H1 (cell line): ENCODE measurements at regions not wholly inside any gene's neighbourhood (a gene's known extent, or its start where the extent isn't known, plus 50 kb on each side); places are given as distances from the start of the nearest gene placed in this dataset.

Experiments
- CTCF ChIA-PET: fragments of 300-600 bp; sonication (Branson Sonifier 250); formaldehyde crosslinking; loops from one replicate; lab custom pipeline; 2021; ENCODE audit not compliant: partially characterized antibody; lab: Charles Lee
- POLR2A ChIA-PET: fragments of 300-600 bp; sonication (Branson Sonifier 250); formaldehyde crosslinking; loops from one replicate; lab custom pipeline; 2021; ENCODE audit warnings: inconsistent platforms; ENCODE audit not compliant: partially characterized antibody; lab: Charles Lee
- DNase-seq, 2 experiments: peaks; one replicate each; pipeline versions ENCODE4 v3.0.0 to v3.0.0-alpha.2; 2010 to 2022; ENCODE audit warnings: low spot score in 2 of 2, low read depth in 1 of 2, mixed read lengths in 1 of 2
- FAIRE-seq: peaks from 2 replicates; lab custom pipeline; 2011; peaks lifted over from hg19 to GRCh38; lab: Jason Lieb, UNC
- H2AFZ ChIP-seq: 2 replicates; pipeline ENCODE4 v1.8.1; 2012; ENCODE audit warnings: low read length, inconsistent platforms
- H2AK5ac ChIP-seq: 2 replicates; pipeline ENCODE4 v1.6.1; 2013; ENCODE audit warnings: low read depth, low read length
- H2BK120ac ChIP-seq: replicated peaks from 2 replicates; pipeline ENCODE3; 2013; ENCODE audit warnings: low read depth, low read length, inconsistent platforms
- H2BK12ac ChIP-seq: 2 replicates; pipeline ENCODE4 v1.6.1; 2013; ENCODE audit warnings: low read depth, low read length
- H2BK15ac ChIP-seq: 2 replicates; pipeline ENCODE4 v1.6.1; 2013; ENCODE audit warnings: low read length
- H2BK20ac ChIP-seq: 2 replicates; pipeline ENCODE4 v1.6.1; 2013; ENCODE audit warnings: low read length
- H2BK5ac ChIP-seq: 2 replicates; pipeline ENCODE4 v1.6.1; 2013; ENCODE audit warnings: low read depth, low read length
- H3K14ac ChIP-seq: 2 replicates; pipeline ENCODE4 v1.6.1; 2013; ENCODE audit warnings: inconsistent platforms; ENCODE audit not compliant: insufficient read length
- H3K18ac ChIP-seq: 2 replicates; pipeline ENCODE4 v1.6.1; 2013; ENCODE audit warnings: low read length; ENCODE audit errors: extremely low read depth
- H3K23ac ChIP-seq: 2 replicates; pipeline ENCODE4 v1.6.1; 2013; ENCODE audit warnings: inconsistent platforms; ENCODE audit not compliant: insufficient read length
- H3K23me2 ChIP-seq: 2 replicates; pipeline ENCODE4 v1.6.1; 2013; ENCODE audit warnings: low read depth, low read length
- H3K27ac ChIP-seq: 2 replicates; pipeline ENCODE4 v1.6.1; 2011; ENCODE audit warnings: low read depth, low read length, inconsistent platforms
- H3K27me3 ChIP-seq, 4 experiments: replicated peaks in 1 of 4; 1 replicate in 1 of 4; 2 replicates in 3 of 4; pipeline versions ENCODE4 v1.6.1 to v1.8.1; 2011 to 2013; ENCODE audit warnings: low read length in 3 of 4, mild to moderate bottlenecking in 3 of 4, inconsistent platforms in 2 of 4, mixed read lengths in 2 of 4, moderate library complexity in 1 of 4; ENCODE audit not compliant: control insufficient read depth in 3 of 4, insufficient read depth in 3 of 4; ENCODE audit errors: extremely low read depth in 1 of 4
- H3K36me3 ChIP-seq, 4 experiments: 2 replicates each; pipeline versions ENCODE4 v1.6.1 to v1.8.1; 2011 to 2013; ENCODE audit warnings: mild to moderate bottlenecking in 4 of 4, low read length in 3 of 4, moderate library complexity in 2 of 4, control low read depth in 1 of 4, inconsistent platforms in 1 of 4; ENCODE audit not compliant: insufficient read depth in 4 of 4, control insufficient read depth in 2 of 4
- H3K4ac ChIP-seq: replicated peaks from 2 replicates; pipeline ENCODE3; 2013; ENCODE audit warnings: low read length, low read depth, mixed read lengths, inconsistent platforms; ENCODE audit not compliant: insufficient read length
- H3K4me1 ChIP-seq, 4 experiments: replicated peaks in 1 of 4; 1 replicate in 1 of 4; 2 replicates in 3 of 4; pipeline versions ENCODE4 v1.6.1 to v1.8.1; 2011 to 2013; ENCODE audit warnings: low read length in 3 of 4, inconsistent platforms in 2 of 4, mixed read lengths in 1 of 4; ENCODE audit not compliant: insufficient read depth in 4 of 4, control insufficient read depth in 3 of 4
- H3K4me2 ChIP-seq, 2 experiments: 2 replicates each; pipeline versions ENCODE4 v1.6.1 to v1.8.1; 2011 to 2013; ENCODE audit warnings: low read depth in 2 of 2, low read length in 2 of 2, control low read depth in 1 of 2, inconsistent platforms in 1 of 2, mild to moderate bottlenecking in 1 of 2; ENCODE audit not compliant: insufficient read depth in 1 of 2
- H3K4me3 ChIP-seq, 4 experiments: fragments of 200-600, 300-600 bp in 1 of 4; sonication (generic), shearing (Covaris generic), sonication (Bioruptor Twin) in 1 of 4; 2 replicates each; pipeline versions ENCODE4 v1.5.1 to v1.8.1; 2011 to 2016; ENCODE audit warnings: low read length in 4 of 4, low read depth in 3 of 4, control low read depth in 2 of 4, inconsistent platforms in 2 of 4, mild to moderate bottlenecking in 2 of 4, mixed read lengths in 1 of 4, moderate library complexity in 1 of 4; ENCODE audit not compliant: insufficient read depth in 2 of 4; ENCODE audit errors: extremely low read depth in 1 of 4
- H3K56ac ChIP-seq: replicated peaks from 2 replicates; pipeline ENCODE3; 2013; ENCODE audit warnings: low read depth, mild to moderate bottlenecking, mixed read lengths, low read length, inconsistent platforms; ENCODE audit not compliant: insufficient read length
- H3K79me1 ChIP-seq: 2 replicates; pipeline ENCODE4 v1.6.1; 2013; ENCODE audit warnings: low read depth, low read length, control low read depth
- H3K79me2 ChIP-seq, 2 experiments: 2 replicates each; pipeline versions ENCODE4 v1.6.1 to v1.8.1; 2012 to 2013; ENCODE audit warnings: low read length in 2 of 2, mild to moderate bottlenecking in 2 of 2, inconsistent platforms in 1 of 2; ENCODE audit not compliant: insufficient read depth in 2 of 2, control insufficient read depth in 1 of 2
- H3K9ac ChIP-seq, 4 experiments: replicated peaks in 1 of 4; 1 replicate in 1 of 4; 2 replicates in 3 of 4; pipeline versions ENCODE4 v1.6.1 to v1.8.1; 2011 to 2013; ENCODE audit warnings: low read depth in 3 of 4, low read length in 3 of 4, control low read depth in 2 of 4, mild to moderate bottlenecking in 2 of 4, moderate library complexity in 2 of 4, inconsistent platforms in 1 of 4; ENCODE audit errors: extremely low read depth in 1 of 4
- H3K9me3 ChIP-seq, 2 experiments: 2 replicates each; pipeline versions ENCODE4 v1.6.1 to v1.8.1; 2012 to 2013; ENCODE audit warnings: mild to moderate bottlenecking in 2 of 2, moderate library complexity in 2 of 2, control low read depth in 1 of 2, inconsistent platforms in 1 of 2, low read depth in 1 of 2, low read length in 1 of 2, mixed read lengths in 1 of 2; ENCODE audit not compliant: insufficient read depth in 2 of 2
- H4K20me1 ChIP-seq, 2 experiments: replicated peaks in 1 of 2; 2 replicates each; pipeline versions ENCODE3 to v1.8.1; 2011 to 2013; ENCODE audit warnings: inconsistent platforms in 2 of 2, low read length in 2 of 2, mild to moderate bottlenecking in 1 of 2; ENCODE audit not compliant: insufficient read depth in 2 of 2, control insufficient read depth in 1 of 2
- H4K5ac ChIP-seq: 2 replicates; pipeline ENCODE4 v1.6.1; 2013; ENCODE audit warnings: low read length, low read depth, mixed read lengths, inconsistent platforms; ENCODE audit not compliant: insufficient read length
- H4K8ac ChIP-seq: 2 replicates; pipeline ENCODE4 v1.8.0; 2013; ENCODE audit warnings: mild to moderate bottlenecking, moderate library complexity, low read length, inconsistent platforms; ENCODE audit not compliant: insufficient read depth; ENCODE audit errors: extremely low read depth
- H4K91ac ChIP-seq: replicated peaks from 2 replicates; pipeline ENCODE3; 2013; ENCODE audit warnings: low read length, mixed read lengths, inconsistent platforms; ENCODE audit not compliant: insufficient read length
- BCL11A ChIP-seq, 2 experiments: IDR thresholded peaks; one replicate each; pipeline ENCODE4 v1.6.1; 2011; ENCODE audit warnings: low read depth in 2 of 2, low read length in 2 of 2, mild to moderate bottlenecking in 2 of 2
- CBX5 ChIP-seq: fragments of 300-800, 300-1000 bp; sonication (generic); IDR thresholded peaks from 2 replicates; pipeline ENCODE4 v1.7.1; 2016; ENCODE audit warnings: antibody characterized with exemption, low read length, low read depth
- EZH2 ChIP-seq: fragments of 200-600 bp; sonication (generic); IDR thresholded peaks from 2 replicates; pipeline ENCODE4 v1.7.1; 2012; ENCODE audit warnings: low read depth, mild to moderate bottlenecking, moderate library complexity, low read length, inconsistent platforms; ENCODE audit not compliant: severe bottlenecking
- HDAC6 ChIP-seq: IDR thresholded peaks from one replicate; pipeline ENCODE4 v1.7.1; 2012; ENCODE audit warnings: low read depth, mild to moderate bottlenecking, inconsistent platforms, low read length, moderate library complexity
- NRF1 ChIP-seq: IDR thresholded peaks from 2 replicates; pipeline ENCODE4 v1.6.1; 2011; ENCODE audit warnings: mild to moderate bottlenecking, low read depth, low read length, improper control_type of control experiment
- RXRA ChIP-seq: IDR thresholded peaks from 2 replicates; pipeline ENCODE4 v1.6.1; 2011; ENCODE audit warnings: low read depth, mild to moderate bottlenecking, low read length, moderate library complexity; ENCODE audit not compliant: insufficient read depth
- SAP30 ChIP-seq: fragments of 300-600 bp; sonication (generic); IDR thresholded peaks from 2 replicates; pipeline ENCODE4 v1.7.1; 2012; ENCODE audit warnings: low read length, moderate library complexity, mild to moderate bottlenecking, inconsistent platforms; ENCODE audit not compliant: insufficient read depth, insufficient replicate concordance
- TBP ChIP-seq: IDR thresholded peaks from 2 replicates; pipeline ENCODE4 v1.6.1; 2011; ENCODE audit warnings: low read depth, low read length, improper control_type of control experiment
- YY1 ChIP-seq: IDR thresholded peaks from 2 replicates; pipeline ENCODE4 v1.6.1; 2011; ENCODE audit warnings: low read depth, mild to moderate bottlenecking, low read length
- ZNF274 ChIP-seq: IDR thresholded peaks from 2 replicates; pipeline ENCODE4 v1.7.0; 2012; ENCODE audit warnings: low read length, borderline replicate concordance; ENCODE audit errors: extremely low read depth
- WGBS, 2 experiments: shearing (Covaris generic) in 1 of 2; methylation state at CpG; one replicate each; pipeline versions ENCODE4 v1.1.6 to v1.1.7; 2013 to 2015; ENCODE audit warnings: low lambda C conversion rate in 2 of 2, mixed read lengths in 2 of 2, inconsistent platforms in 1 of 2, low coverage in 1 of 2, missing lambda C conversion rate in 1 of 2; ENCODE audit not compliant: insufficient replicate concordance in 2 of 2, insufficient coverage in 1 of 2, insufficient read length in 1 of 2; ENCODE audit errors: extremely low coverage in 1 of 2, missing lambda C conversion rate in 1 of 2; 5-methylcytosine and 5-hydroxymethylcytosine counted together
- TF ChIP-seq, protein P1 (sequence below): IDR thresholded peaks from 2 replicates; pipeline ENCODE4 v1.6.1; 2012; ENCODE audit warnings: inconsistent platforms

DNA sequence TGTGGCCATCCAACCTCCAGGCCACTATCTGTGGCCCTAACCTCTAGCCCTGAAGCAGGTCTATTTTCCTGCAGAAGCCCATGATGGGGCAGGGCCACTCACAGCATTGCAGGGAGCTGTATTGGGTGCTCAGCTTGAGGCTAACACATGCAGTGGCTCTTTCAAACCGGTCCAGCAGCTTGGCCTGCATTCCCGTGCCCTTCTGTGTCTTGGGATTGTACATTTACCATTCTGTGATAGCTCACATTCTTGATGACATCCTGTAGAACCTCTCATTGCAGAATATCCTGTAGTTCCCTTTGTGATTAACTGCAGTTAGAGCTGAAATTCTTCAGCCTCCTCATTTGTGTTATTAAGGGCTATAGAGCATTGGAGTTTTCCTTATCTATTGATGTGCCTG lies 60.8 kb upstream of the ANKRD34C start:
- Histone ChIP-seq H3K4ac (no peak overlapping the region), H2AFZ (no peak overlapping the region), H4K91ac (no peak overlapping the region), H3K23ac (no peak overlapping the region), H3K18ac (no peak overlapping the region), H3K14ac (no peak overlapping the region), H3K4me1 (0 out of 7 replicates have a peak, but pooled peaks cover 0 to 3% (median 0%) of the 10 kb centered on the region in 4 experiments), H3K27me3 (no peaks in the 10 kb centered on the region), H3K79me2 (no peaks in the 10 kb centered on the region), H2BK15ac (no peak overlapping the region), H4K5ac (no peak overlapping the region), H3K4me2 (no peak overlapping the region), H4K8ac (no peak overlapping the region), H2BK12ac (no peak overlapping the region), H3K36me3 (no peaks in the 10 kb centered on the region), H3K79me1 (no peaks in the 10 kb centered on the region), H2BK120ac (no peak overlapping the region), H3K23me2 (no peaks in the 10 kb centered on the region), H2BK20ac (no peak overlapping the region), H3K56ac (no peak overlapping the region), H2AK5ac (no peak overlapping the region), H3K9me3 (no peaks in the 10 kb centered on the region), H4K20me1 (no peaks in the 10 kb centered on the region)
- CTCF ChIA-PET = interaction anchor here (1.6 kb wide), 1 partner anchor 10 kb away, joined by 3 read pairs; no protein-coding TSS in a partner anchor
- WGBS, 2 experiments = 100% methylated on average over 2 of the region's 2 CpGs; no CpG with 5 or more reads in 1 of the 2 experiments
- FAIRE-seq (no peak), DNase-seq (no peak)
- POLR2A ChIA-PET = interaction anchor here (1.9 kb wide), 1 partner anchor 12 kb away, joined by 5 read pairs; no protein-coding TSS in a partner anchor
- no peak for TF ChIP-seq RXRA
- TF ChIP-seq NRF1 = no peak
- no peak for TF ChIP-seq EZH2
- TF ChIP-seq BCL11A (IDR thresholded peaks at IDR 0.05; ENCODE audit: low read depth in 2 of 2, low read length in 2 of 2) = no peak
- TF ChIP-seq, protein P1, sequence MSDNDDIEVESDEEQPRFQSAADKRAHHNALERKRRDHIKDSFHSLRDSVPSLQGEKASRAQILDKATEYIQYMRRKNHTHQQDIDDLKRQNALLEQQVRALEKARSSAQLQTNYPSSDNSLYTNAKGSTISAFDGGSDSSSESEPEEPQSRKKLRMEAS = no peak
- TF ChIP-seq ZNF274 = no peak
- TF ChIP-seq YY1 = no peak
- no peak for TF ChIP-seq CBX5
- no peak for TF ChIP-seq SAP30
- TF ChIP-seq HDAC6 = no peak
- TF ChIP-seq TBP = no peak
- TF ChIP-seq, all 59 proteins: peak for 0
- H3K27ac ChIP-seq = no peak overlapping the region
- H3K4me3 ChIP-seq = no peak overlapping the region
- H3K9ac ChIP-seq = no peak overlapping the region
- H2BK5ac ChIP-seq = no peak overlapping the region
